HG03520 (cell line): ENCODE measurements at regions not wholly inside any gene's neighbourhood (a gene's known extent, or its start where the extent isn't known, plus 50 kb on each side); places are given as distances from the start of the nearest gene placed in this dataset.

Source experiments
- ATAC-seq: cut with Tn5 transposase; IDR thresholded peaks from one replicate; pipeline ENCODE4 v1.9.1; 2021; ENCODE audit warnings: mild to moderate bottlenecking, moderate library complexity; ENCODE audit not compliant: unreplicated experiment

- no peak for ATAC-seq
Measured at GRCh38 chr6:156534594-156534993, 242.6 kb upstream of the ARID1B start.

GRCh38 chr6:156533872-156534524 is 243.2 kb upstream of the ARID1B start:
- no peak for ATAC-seq

DNA sequence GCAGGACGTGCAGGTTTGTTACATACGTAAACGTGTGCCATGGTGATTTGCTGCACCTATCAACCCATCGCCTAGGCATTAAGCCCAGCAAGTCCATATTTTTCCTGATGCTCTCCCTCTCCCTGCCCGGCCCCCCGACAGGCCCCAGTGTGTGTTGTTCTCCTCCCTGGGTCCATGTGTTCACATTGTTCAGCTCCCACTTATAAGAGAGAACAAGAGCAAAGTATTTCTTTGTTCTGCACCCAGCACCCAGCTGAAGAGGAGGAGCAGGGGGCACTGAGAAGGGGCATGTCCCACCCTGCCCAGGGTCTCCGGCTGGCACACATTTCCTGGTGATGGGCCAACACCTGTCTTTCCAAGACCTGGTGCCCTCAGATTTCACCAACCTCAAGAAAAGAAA is 251.1 kb upstream of the ARID1B start:
- ATAC-seq = no peak

- ATAC-seq = no peak
Measured at GRCh38 chr6:156525541-156525940, 251.6 kb upstream of the ARID1B start.

DNA sequence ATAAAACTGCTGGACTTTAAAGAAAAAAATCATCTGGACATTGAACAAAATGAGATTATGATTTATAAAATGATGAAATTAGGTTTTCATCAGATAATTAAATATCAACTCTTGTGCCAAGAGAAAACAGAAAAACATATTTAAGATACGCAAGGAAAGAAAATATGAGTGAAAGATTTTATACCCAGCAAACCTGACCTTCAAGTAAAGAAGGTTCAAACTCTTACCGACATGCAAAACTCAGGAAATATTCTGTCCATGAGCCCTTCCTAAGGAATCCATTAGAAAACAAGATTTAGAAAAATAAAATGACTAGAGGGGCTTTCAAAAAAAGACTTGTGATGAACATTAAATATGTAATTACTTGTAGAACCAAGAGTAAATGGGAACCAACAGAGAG is 257.2 kb upstream of the ARID1B start:
- no peak for ATAC-seq

GRCh38 chr6:156517088-156517487 is 260.1 kb upstream of the ARID1B start:
- ATAC-seq = no peak

DNA sequence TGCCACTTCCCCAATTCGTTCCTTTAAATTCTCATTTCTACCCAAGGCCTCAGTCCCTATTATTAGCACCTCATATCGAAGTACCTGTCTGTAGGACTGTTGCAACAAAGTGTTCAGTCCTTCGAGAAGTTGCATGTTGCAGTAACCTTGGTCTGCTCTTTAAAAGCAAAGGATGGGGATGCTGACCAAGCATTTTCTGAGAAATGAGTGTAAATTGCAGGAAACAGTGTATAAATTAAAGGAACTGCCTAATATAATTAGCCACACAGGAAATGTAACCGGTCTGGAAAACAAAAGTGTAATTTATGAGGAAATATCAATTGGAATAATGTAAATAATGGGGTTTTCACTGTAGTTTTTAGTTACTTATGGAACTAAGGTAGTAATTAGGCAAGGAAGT is 261.9 kb upstream of the ARID1B start:
- ATAC-seq = no peak

DNA sequence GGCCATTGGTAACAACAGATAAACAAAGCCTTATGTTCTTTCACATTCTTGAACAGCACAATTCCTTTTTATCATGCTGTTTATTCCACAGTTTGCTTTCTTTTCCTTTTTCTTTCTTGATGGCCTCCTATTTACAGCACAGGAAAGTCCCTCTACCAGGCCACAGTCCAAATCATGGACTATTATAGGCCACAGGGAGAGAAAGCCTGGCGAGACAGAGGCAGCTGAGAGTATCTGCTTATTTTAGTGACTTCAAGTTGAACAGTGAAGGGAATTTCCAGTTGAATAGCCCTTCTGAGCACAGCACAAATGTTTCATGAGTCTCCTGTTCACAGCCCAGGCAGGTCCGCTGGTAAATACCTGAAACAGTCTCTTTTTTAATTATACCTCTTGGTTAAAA is 263.7 kb upstream of the ARID1B start:
- ATAC-seq = no peak

DNA sequence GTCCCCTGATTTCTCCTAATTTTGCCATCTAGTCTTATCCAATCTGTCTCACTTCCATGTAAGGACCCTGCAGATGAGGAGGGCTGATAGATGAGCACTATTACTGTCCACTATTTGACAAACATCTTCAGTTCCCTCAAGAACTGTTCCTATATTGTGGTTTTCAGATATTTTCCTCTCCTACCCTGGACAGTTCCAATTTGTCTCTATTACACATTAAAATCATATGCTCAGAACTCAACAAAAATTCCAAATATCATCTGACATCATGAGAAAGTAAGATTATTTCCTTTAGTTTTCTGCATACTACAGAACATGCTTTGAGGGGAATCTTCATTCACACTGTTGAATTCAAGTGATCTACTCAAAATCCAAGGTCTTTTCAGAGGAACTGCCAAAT is 265.6 kb upstream of the ARID1B start:
- ATAC-seq = no peak

DNA sequence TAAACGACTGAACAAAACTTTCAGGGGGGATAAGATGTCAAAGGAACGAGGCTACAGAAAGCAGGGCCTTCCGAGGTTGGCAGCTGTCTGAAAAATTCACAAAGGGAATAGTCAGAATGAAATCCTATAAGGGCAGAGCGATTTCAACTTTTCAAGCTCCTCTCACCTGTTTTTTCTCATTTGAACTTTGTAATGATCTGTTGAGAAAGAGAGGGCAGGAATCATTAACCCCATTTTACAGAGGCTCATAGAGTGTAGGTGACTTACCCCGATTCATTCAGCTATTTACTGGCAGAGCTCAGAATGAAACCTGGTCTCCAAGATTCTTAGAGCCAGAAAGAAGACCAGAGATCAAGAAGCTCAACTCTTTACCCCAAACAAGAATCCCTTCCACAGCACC is 266.1 kb upstream of the ARID1B start:
- ATAC-seq = no peak

DNA sequence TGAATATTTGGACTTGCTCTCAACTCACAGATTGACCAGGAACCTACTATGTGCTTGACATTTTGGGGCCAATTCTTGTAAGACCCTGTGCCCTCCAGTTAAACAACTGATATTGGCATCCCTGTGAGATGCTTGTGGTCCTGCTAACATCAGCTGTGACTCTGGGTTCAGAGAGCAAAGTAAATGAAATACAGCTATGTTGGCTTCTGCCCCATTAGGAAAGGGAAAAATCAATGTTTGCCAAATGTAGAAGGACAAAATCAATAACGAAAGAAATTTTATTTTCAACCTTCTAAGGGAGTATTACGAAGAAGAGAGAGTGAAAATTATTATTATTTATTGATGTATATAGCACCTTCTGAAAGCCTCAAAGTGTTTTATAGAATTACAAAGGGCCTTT is 266.9 kb upstream of the ARID1B start:
- ATAC-seq = no peak

DNA sequence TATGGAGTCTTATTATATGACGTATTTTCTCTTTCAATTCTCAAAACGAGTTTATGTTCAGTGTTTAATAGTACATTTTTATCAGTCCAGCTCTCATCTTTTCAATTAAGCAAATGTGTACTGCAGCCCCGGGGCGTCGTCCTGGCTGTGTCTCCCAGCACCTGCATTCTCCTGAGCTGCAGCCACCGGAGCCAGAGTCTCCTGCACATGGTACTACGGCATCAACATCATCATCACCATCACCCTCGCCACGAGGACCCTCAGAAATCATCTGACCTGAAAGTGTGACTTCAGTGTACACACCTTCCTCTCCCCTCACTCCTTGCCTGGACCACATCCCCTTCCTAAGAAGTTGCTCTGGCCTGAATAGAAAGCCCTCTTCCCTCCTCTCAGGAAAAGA is 267.7 kb upstream of the ARID1B start:
- ATAC-seq = no peak

DNA sequence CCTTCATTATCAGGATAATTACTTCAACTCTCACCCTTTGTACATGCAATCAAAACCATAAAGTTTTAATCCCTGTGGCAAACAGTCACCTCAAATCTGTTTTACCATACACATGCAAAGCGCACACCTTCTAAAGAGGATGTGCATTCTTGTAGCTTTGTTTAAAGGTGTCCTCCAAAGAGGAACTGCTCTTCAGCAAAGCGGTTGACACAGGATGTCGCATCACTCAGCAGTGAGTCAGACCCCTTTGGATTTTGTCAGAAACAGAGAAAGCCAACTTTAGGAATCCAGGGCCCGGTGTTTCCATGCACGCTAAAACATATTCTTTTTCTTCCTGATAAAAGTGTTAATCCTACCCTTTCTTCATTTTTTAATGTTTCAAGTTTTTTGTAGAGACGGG is 268.3 kb upstream of the ARID1B start:
- ATAC-seq = no peak

DNA sequence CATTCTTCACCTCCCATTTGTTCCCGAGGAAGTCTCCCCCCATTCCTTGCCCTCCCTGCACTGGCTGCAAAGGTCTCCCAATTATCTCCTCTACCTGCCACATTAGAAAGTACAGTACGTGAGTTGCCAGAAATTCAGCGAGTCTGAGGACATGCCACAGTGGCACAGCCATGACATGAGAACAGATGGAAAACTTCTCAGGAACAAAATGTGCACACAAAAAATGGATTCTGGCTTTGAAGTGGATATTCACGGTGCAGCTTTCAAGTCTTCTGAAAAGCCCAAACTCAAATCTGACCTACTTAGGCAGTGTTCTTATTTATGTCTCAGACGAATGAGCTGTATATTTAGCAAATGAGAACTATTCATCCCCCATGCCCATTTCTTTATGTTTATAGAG is 269.1 kb upstream of the ARID1B start:
- ATAC-seq = no peak

- ATAC-seq = no peak
Measured at GRCh38 chr6:156507656-156508055, 269.5 kb upstream of the ARID1B start.

GRCh38 chr6:156507106-156507505 is 270.1 kb upstream of the ARID1B start:
- no peak for ATAC-seq

GRCh38 chr6:156502969-156503504 is 274.1 kb upstream of the ARID1B start:
- no peak for ATAC-seq

DNA sequence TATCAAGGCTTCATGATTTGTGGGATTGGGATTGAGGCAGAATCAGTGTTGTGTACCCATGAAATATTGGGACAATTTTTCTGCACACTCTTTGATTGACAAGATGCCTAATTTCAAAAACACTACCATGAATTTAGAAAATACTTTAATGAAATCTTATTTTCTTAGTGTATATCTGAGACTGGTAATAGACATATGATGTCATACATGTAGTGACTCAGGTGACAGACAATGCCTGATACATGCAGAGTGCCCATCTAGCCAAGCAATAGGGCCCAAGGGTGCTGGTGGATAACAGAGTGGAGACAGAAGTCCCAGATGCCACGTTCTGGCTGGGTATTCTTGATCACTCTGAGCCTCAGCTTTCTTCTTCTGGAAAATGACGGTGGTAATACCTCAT is 279.6 kb upstream of the ARID1B start:
- ATAC-seq = no peak

GRCh38 chr6:156487877-156488276 is 289.3 kb upstream of the ARID1B start:
- ATAC-seq = no peak

- ATAC-seq = no peak
Measured at GRCh38 chr6:156485150-156485549, 292.0 kb upstream of the ARID1B start.

DNA sequence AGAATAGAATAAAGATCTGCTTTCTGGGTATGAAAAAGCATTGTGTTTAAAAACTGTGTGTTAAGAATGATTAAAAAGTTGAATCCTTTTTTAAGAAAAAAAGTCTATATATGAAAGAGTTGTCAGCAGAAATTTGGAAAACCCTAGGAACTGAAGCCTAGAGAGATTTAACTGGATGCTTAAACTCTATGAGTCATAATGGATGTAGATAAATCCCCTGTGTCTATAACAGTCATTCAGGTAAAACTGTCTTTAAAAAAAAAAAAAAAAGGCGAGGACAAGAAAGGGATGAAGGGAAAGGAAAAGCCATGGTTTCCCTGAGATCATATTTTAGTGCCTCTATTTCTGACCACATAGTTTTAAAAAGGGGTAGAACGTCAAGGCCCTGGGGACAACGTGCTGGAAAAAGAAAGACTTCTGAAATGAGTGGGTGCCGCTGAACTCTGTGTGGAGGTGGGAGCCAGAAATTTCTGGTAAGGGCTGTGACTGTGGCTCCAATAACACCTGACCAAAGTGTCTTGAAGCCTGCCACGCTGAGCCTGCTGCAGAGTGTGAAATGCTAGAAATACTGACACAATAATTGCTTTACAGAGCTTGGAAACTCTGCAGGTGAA is 302.6 kb upstream of the ARID1B start:
- ATAC-seq = no peak

DNA sequence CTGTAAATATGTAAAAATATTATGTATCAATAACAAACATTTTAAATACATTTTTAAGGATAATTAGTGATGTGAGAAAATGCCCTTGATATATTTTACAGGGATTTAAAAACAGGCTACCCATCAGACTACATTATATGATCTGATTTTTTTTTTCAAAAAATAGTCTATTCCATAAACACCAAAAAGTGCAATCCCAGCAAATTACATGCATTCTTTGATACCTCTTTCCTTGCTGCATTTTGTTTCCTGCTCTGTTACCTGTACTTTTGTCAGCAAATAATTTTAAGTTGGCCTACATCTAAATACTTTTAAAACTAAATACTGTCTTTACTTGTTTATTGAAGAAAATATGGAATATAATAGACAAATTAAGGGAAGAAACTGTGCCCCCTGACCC is 306.2 kb upstream of the ARID1B start:
- no peak for ATAC-seq
